ENCODE measurements at regions not wholly inside any gene's neighbourhood (a gene's known extent, or its start where the extent isn't known, plus 50 kb on each side); places are given as distances from the start of the nearest gene placed in this dataset.

DNA sequence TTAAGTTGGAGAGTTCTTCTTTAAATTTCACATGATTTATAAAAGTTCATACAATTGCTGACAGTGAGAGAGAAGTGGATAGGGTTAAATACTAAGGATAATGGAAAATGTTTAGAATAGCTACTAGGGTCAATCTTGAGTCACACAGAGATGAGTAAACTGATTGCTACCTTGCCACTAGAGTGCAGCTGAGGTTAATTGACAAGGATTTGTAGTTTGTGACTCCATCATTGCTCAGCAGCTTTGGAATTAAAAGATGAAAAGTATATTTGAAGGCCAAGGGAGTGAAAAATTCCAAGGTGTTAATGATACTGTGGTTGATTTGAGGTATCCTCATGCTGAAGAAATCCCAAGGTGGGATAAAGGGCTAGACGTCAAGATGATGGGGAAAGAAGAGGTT lies 524.0 kb downstream of the UTRN start:
- DNase-seq (ENCODE audit: extremely low read depth, low read depth) = no peak
- TF ChIP-seq, protein P1, sequence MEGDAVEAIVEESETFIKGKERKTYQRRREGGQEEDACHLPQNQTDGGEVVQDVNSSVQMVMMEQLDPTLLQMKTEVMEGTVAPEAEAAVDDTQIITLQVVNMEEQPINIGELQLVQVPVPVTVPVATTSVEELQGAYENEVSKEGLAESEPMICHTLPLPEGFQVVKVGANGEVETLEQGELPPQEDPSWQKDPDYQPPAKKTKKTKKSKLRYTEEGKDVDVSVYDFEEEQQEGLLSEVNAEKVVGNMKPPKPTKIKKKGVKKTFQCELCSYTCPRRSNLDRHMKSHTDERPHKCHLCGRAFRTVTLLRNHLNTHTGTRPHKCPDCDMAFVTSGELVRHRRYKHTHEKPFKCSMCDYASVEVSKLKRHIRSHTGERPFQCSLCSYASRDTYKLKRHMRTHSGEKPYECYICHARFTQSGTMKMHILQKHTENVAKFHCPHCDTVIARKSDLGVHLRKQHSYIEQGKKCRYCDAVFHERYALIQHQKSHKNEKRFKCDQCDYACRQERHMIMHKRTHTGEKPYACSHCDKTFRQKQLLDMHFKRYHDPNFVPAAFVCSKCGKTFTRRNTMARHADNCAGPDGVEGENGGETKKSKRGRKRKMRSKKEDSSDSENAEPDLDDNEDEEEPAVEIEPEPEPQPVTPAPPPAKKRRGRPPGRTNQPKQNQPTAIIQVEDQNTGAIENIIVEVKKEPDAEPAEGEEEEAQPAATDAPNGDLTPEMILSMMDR (IDR thresholded peaks at IDR 0.05; ENCODE audit: low read depth, low read length) = no peak

GRCh38 chr6:144809969-144810368 lies 524.8 kb downstream of the UTRN start:
- no peak for DNase-seq (ENCODE audit: extremely low read depth, low read depth)

GRCh38 chr6:144811140-144811539 lies 526.0 kb downstream of the UTRN start:
- TF ChIP-seq, protein P1 (IDR thresholded peaks at IDR 0.05; ENCODE audit: low read depth, low read length) = no peak
- no peak for DNase-seq (ENCODE audit: extremely low read depth, low read depth)

More at GRCh38 chr6:144809969-144810368, 524.8 kb downstream of the UTRN start:
- TF ChIP-seq, protein P1 (IDR thresholded peaks at IDR 0.05; ENCODE audit: low read depth, low read length) = no peak

DNA sequence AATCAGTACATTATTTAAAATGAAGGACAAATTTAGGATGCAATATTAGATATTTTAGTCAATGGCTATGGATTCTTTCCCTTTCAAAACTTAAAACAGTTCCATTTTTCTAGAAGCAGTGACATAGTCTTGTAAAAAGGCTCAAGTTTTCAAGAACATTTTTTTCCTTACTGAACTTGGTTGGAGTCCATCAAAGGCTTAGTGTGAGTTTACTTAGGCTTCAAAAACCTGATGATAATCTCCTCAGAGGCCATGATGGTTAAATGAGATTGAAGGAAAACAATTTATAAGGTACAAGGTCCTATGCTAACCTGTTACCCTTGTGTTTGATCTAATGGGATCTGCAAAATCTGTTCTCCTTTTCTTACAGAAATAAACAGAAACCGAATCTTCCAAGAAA lies 531.8 kb downstream of the UTRN start:
- DNase-seq (ENCODE audit: extremely low read depth, low read depth) = no peak
- TF ChIP-seq, protein P1 (IDR thresholded peaks at IDR 0.05; ENCODE audit: low read depth, low read length) = no peak

- TF ChIP-seq, protein P1 (IDR thresholded peaks at IDR 0.05; ENCODE audit: low read depth, low read length) = no peak
- no peak for DNase-seq (ENCODE audit: extremely low read depth, low read depth)
These were observed 535.1 kb downstream of the UTRN start for GRCh38 chr6:144820270-144820669.

- TF ChIP-seq, protein P1 (IDR thresholded peaks at IDR 0.05; ENCODE audit: low read depth, low read length) = no peak
- DNase-seq (ENCODE audit: extremely low read depth, low read depth) = no peak
These were observed 538.0 kb downstream of the UTRN start for GRCh38 chr6:144823131-144823530.

DNA sequence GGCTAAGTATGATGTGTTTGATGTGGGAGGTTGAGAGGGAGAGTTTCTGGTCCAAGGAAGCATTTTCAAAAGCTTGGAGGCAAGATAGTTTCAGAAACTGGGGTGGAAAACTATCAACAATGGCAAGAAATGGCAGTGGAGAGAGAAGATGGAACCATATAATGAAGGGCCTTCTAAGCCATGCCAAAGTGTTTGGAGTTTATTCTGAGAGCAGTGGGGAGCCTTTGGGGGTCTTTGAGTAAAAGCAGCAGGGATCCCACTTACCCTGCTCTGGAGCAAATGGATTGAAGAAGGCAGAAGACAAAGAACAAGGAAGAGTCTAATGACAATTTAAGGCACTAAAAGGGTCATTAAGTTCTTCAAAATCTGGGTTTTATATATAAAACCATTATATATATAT lies 538.9 kb downstream of the UTRN start:
- no peak for DNase-seq (ENCODE audit: extremely low read depth, low read depth)
- TF ChIP-seq, protein P1 (IDR thresholded peaks at IDR 0.05; ENCODE audit: low read depth, low read length) = no peak

Measured in AG09319 (cell line).